ENCODE measurements at regions not wholly inside any gene's neighbourhood (a gene's known extent, or its start where the extent isn't known, plus 50 kb on each side); places are given as distances from the start of the nearest gene placed in this dataset.

- no peak for DNase-seq
Observed at GRCh38 chr22:49330421-49331222, 497.1 kb downstream of the BRD1 start.

GRCh38 chr22:49329636-49330035, 498.0 kb downstream of the BRD1 start:
- no peak for DNase-seq

GRCh38 chr22:49328630-49329405, 498.9 kb downstream of the BRD1 start:
- no peak for DNase-seq

- DNase-seq: no peak
Observed at GRCh38 chr22:49328118-49328475, 499.6 kb downstream of the BRD1 start.

- DNase-seq: no peak
Observed at GRCh38 chr22:49327411-49328117, 500.1 kb downstream of the BRD1 start.

- DNase-seq: no peak
Observed at GRCh38 chr22:49326558-49326957, 501.1 kb downstream of the BRD1 start.

GRCh38 chr22:49325531-49326395, 501.9 kb downstream of the BRD1 start:
- no peak for DNase-seq

GRCh38 chr22:49324527-49325491, 502.9 kb downstream of the BRD1 start:
- DNase-seq: no peak

- DNase-seq: no peak
Observed at GRCh38 chr22:49323751-49324415, 503.8 kb downstream of the BRD1 start.

GRCh38 chr22:49322861-49323622, 504.6 kb downstream of the BRD1 start:
- DNase-seq: no peak

- no peak for DNase-seq
Observed at GRCh38 chr22:49322231-49322630, 505.4 kb downstream of the BRD1 start.

- DNase-seq: no peak
Observed at GRCh38 chr22:49321477-49322055, 506.1 kb downstream of the BRD1 start.

GRCh38 chr22:49320714-49321476, 506.8 kb downstream of the BRD1 start:
- no peak for DNase-seq

- DNase-seq: no peak
Observed at GRCh38 chr22:49317369-49317768, 510.3 kb downstream of the BRD1 start.

- DNase-seq: no peak
Observed at GRCh38 chr22:49312601-49313000, 515.1 kb downstream of the BRD1 start.

GRCh38 chr22:49310354-49310753, 517.3 kb downstream of the BRD1 start:
- DNase-seq: no peak

- no peak for DNase-seq
Observed at GRCh38 chr22:49308300-49308699, 519.4 kb downstream of the BRD1 start.

- no peak for DNase-seq
Observed at GRCh38 chr22:49307870-49308269, 519.8 kb downstream of the BRD1 start.

- DNase-seq: no peak
Observed at GRCh38 chr22:49307481-49307830, 520.2 kb downstream of the BRD1 start.

Data from stimulated activated CD4-positive, alpha-beta T cell treated with anti-CD3 and anti-CD28 coated beads, Interleukin-4, amount 100 ng/mL, for 24 hours (primary cell).